ENCODE measurements at regions not wholly inside any gene's neighbourhood (a gene's known extent, or its start where the extent isn't known, plus 50 kb on each side); places are given as distances from the start of the nearest gene placed in this dataset.
A peak's percentile ranks its signal among the peaks of the same experiment; 100 is the strongest.

GRCh38 chr12:68451261-68452077 lies 119.3 kb upstream of the MDM1 start:
- peaks cover 41% of the 10 kb centered on the region for H3K4me1 Mint-ChIP-seq (ENCODE audit: unreplicated experiment)
- no peak for TF ChIP-seq CTCF (IDR thresholded peaks at IDR 0.05; ENCODE audit: unreplicated experiment)
- DNase-seq (ENCODE audit: low spot score): no peak
- H3K27me3 Mint-ChIP-seq (ENCODE audit: unreplicated experiment): no peaks in the 10 kb centered on the region
- H3K4me3 Mint-ChIP-seq (ENCODE audit: unreplicated experiment): no peak overlapping the region
- no peaks in the 10 kb centered on the region for H3K36me3 Mint-ChIP-seq (ENCODE audit: low read depth, unreplicated experiment)
- no peaks in the 10 kb centered on the region for H3K9me3 Mint-ChIP-seq (ENCODE audit: unreplicated experiment)
- H3K27ac Mint-ChIP-seq (ENCODE audit: unreplicated experiment): no peak overlapping the region

- Mint-ChIP-seq H3K4me1 (ENCODE audit: unreplicated experiment) (peaks cover 38% of the 10 kb centered on the region), H3K9me3 (ENCODE audit: unreplicated experiment) (no peaks in the 10 kb centered on the region), H3K27me3 (ENCODE audit: unreplicated experiment) (no peaks in the 10 kb centered on the region), H3K4me3 (ENCODE audit: unreplicated experiment) (no peak overlapping the region), H3K27ac (ENCODE audit: unreplicated experiment) (no peak overlapping the region), H3K36me3 (ENCODE audit: low read depth, unreplicated experiment) (no peaks in the 10 kb centered on the region)
- DNase-seq (ENCODE audit: low spot score): no peak
- TF ChIP-seq CTCF (IDR thresholded peaks at IDR 0.05; ENCODE audit: unreplicated experiment): no peak
Observed at GRCh38 chr12:68452078-68452715, 120.0 kb upstream of the MDM1 start.

GRCh38 chr12:68453278-68453677 lies 121.1 kb upstream of the MDM1 start:
- DNase-seq (ENCODE audit: low spot score): no peak
- no peaks in the 10 kb centered on the region for H3K27me3 Mint-ChIP-seq (ENCODE audit: unreplicated experiment)
- no peak for TF ChIP-seq CTCF (IDR thresholded peaks at IDR 0.05; ENCODE audit: unreplicated experiment)
- H3K4me1 Mint-ChIP-seq (ENCODE audit: unreplicated experiment): peaks cover 34% of the 10 kb centered on the region
- no peaks in the 10 kb centered on the region for H3K9me3 Mint-ChIP-seq (ENCODE audit: unreplicated experiment)
- H3K4me3 Mint-ChIP-seq (ENCODE audit: unreplicated experiment): no peak overlapping the region
- H3K27ac Mint-ChIP-seq (ENCODE audit: unreplicated experiment): no peak overlapping the region
- H3K36me3 Mint-ChIP-seq (ENCODE audit: low read depth, unreplicated experiment): no peaks in the 10 kb centered on the region

GRCh38 chr12:68453876-68454275 lies 121.7 kb upstream of the MDM1 start:
- Mint-ChIP-seq H3K4me3 (ENCODE audit: unreplicated experiment) (no peak overlapping the region), H3K36me3 (ENCODE audit: low read depth, unreplicated experiment) (no peaks in the 10 kb centered on the region), H3K27me3 (ENCODE audit: unreplicated experiment) (no peaks in the 10 kb centered on the region), H3K27ac (ENCODE audit: unreplicated experiment) (no peak overlapping the region), H3K9me3 (ENCODE audit: unreplicated experiment) (no peaks in the 10 kb centered on the region), H3K4me1 (ENCODE audit: unreplicated experiment) (peaks cover 34% of the 10 kb centered on the region)
- TF ChIP-seq CTCF (IDR thresholded peaks at IDR 0.05; ENCODE audit: unreplicated experiment): no peak
- no peak for DNase-seq (ENCODE audit: low spot score)

GRCh38 chr12:68454892-68455291 lies 122.7 kb upstream of the MDM1 start:
- Mint-ChIP-seq H3K27me3 (ENCODE audit: unreplicated experiment) (no peaks in the 10 kb centered on the region), H3K27ac (ENCODE audit: unreplicated experiment) (peak overlapping the region; percentile 90), H3K4me3 (ENCODE audit: unreplicated experiment) (no peak overlapping the region), H3K36me3 (ENCODE audit: low read depth, unreplicated experiment) (no peaks in the 10 kb centered on the region), H3K4me1 (ENCODE audit: unreplicated experiment) (peaks cover 34% of the 10 kb centered on the region), H3K9me3 (ENCODE audit: unreplicated experiment) (no peaks in the 10 kb centered on the region)
- TF ChIP-seq CTCF (IDR thresholded peaks at IDR 0.05; ENCODE audit: unreplicated experiment): no peak
- no peak for DNase-seq (ENCODE audit: low spot score)

Data from endothelial cell (in vitro differentiated cells).